GM12878 (cell line): ENCODE measurements at regions not wholly inside any gene's neighbourhood (a gene's known extent, or its start where the extent isn't known, plus 50 kb on each side); places are given as distances from the start of the nearest gene placed in this dataset.

Experiments
- ATAC-seq: fragments of 200-7000 bp; cut with Tn5 transposase; 3 replicates; pipeline ENCODE4 v1.9.1; 2020; ENCODE audit warnings: mild to moderate bottlenecking, moderate library complexity
- BruUV-seq: library from RNA; stranded (reverse); fragments of 400-500 nt; replicated peaks from 2 replicates; lab custom pipeline; 2021; lab: Mats Ljungman, UMichigan
- CTCF ChIA-PET: fragments of 300-600 bp; sonication (Branson Sonifier 250); formaldehyde crosslinking; extraction: SDS; loops from one replicate; lab custom pipeline; 2021; ENCODE audit warnings: inconsistent platforms; lab: Yijun Ruan, JAX
- POLR2A ChIA-PET: fragments of 350-600 bp; formaldehyde crosslinking; extraction: SDS; loops from one replicate; lab custom pipeline; 2021; ENCODE audit warnings: inconsistent platforms; lab: Charles Lee
- RAD21 ChIA-PET: fragments of 300-600 bp; sonication (Branson Sonifier 250); formaldehyde crosslinking; loops from one replicate; lab custom pipeline; 2023; ENCODE audit warnings: antibody characterized with exemption; ENCODE audit not compliant: unreplicated experiment; lab: Charles Lee
- SMC1A ChIA-PET: fragments of 300-600 bp; sonication (Branson Sonifier 250); formaldehyde crosslinking; loops from one replicate; lab custom pipeline; 2023; ENCODE audit not compliant: unreplicated experiment, uncharacterized antibody; lab: Charles Lee
- DNase-seq: peaks from one replicate; pipeline ENCODE4 v3.0.0-alpha.2; 2011; ENCODE audit warnings: low read depth, low spot score
- FAIRE-seq: peaks from 3 replicates; lab custom pipeline; 2011; peaks lifted over from hg19 to GRCh38; lab: Jason Lieb, UNC
- H2AFZ ChIP-seq: 2 replicates; pipeline ENCODE4 v1.6.0; 2011; ENCODE audit warnings: low read depth, low read length, control low read depth; ENCODE audit not compliant: control insufficient read depth
- H3K27ac ChIP-seq: 2 replicates; pipeline ENCODE4 v1.5.1; 2011; ENCODE audit warnings: control low read depth; ENCODE audit not compliant: control insufficient read depth, insufficient read depth
- H3K27me3 ChIP-seq, 2 experiments: replicated peaks in 1 of 2; 2 replicates each; pipeline versions ENCODE4 v1.6.0 to v1.6.1; 2011; ENCODE audit warnings: low read length in 1 of 2; ENCODE audit not compliant: control insufficient read depth in 2 of 2, insufficient read depth in 2 of 2
- H3K36me3 ChIP-seq, 2 experiments: 2 replicates each; pipeline ENCODE4 v1.5.1; 2011; ENCODE audit warnings: low read length in 1 of 2; ENCODE audit not compliant: control insufficient read depth in 2 of 2, insufficient read depth in 2 of 2
- H3K4me1 ChIP-seq: 2 replicates; pipeline ENCODE4 v1.6.1; 2011; ENCODE audit warnings: mild to moderate bottlenecking, low read length, moderate library complexity, mixed read lengths; ENCODE audit not compliant: control insufficient read depth, insufficient read depth
- H3K4me2 ChIP-seq: 2 replicates; pipeline ENCODE4 v1.6.0; 2011; ENCODE audit warnings: control low read depth; ENCODE audit not compliant: control insufficient read depth, insufficient read depth
- H3K4me3 ChIP-seq: fragments of 200-600 bp; sonication (generic); 2 replicates; pipeline ENCODE4 v1.5.1; 2016
- H3K79me2 ChIP-seq: 2 replicates; pipeline ENCODE4 v1.6.0; 2011; ENCODE audit warnings: low read length; ENCODE audit not compliant: control insufficient read depth, insufficient read depth
- H3K9ac ChIP-seq: 2 replicates; pipeline ENCODE4 v1.8.0; 2011; ENCODE audit warnings: low read length, control low read depth, mixed read lengths; ENCODE audit not compliant: control insufficient read depth, insufficient read depth
- H3K9me3 ChIP-seq: replicated peaks from 3 replicates; pipeline ENCODE4 v1.5.1; 2011; ENCODE audit warnings: mild to moderate bottlenecking, low read length; ENCODE audit not compliant: control insufficient read depth, insufficient read depth
- H4K20me1 ChIP-seq: 2 replicates; pipeline ENCODE4 v1.6.0; 2011; ENCODE audit not compliant: control insufficient read depth, insufficient read depth
- FOS ChIP-seq: IDR thresholded peaks from 3 replicates; pipeline ENCODE4 v1.6.1; 2011; ENCODE audit warnings: borderline replicate concordance; ENCODE audit not compliant: insufficient read length; ENCODE audit errors: extremely low read depth
- GATAD2B ChIP-seq: fragments of 450-650 bp; conservative IDR thresholded peaks from 2 replicates; pipeline ENCODE4 v1.6.1; 2017; ENCODE audit warnings: low read depth, mild to moderate bottlenecking, moderate library complexity
- HDAC2 ChIP-seq: fragments of 200-600 bp; sonication (generic); IDR thresholded peaks from 2 replicates; pipeline ENCODE4 v1.6.1; 2017
- MYB ChIP-seq: fragments of 150-350 bp; IDR thresholded peaks from 2 replicates; pipeline ENCODE4 v1.6.1; 2014; ENCODE audit warnings: mild to moderate bottlenecking, low read depth, low read length, borderline replicate concordance
- MYC ChIP-seq: IDR thresholded peaks from 2 replicates; pipeline ENCODE4 v1.6.1; 2011; ENCODE audit warnings: mild to moderate bottlenecking, low read length, moderate library complexity, inconsistent platforms; ENCODE audit not compliant: insufficient read depth, insufficient replicate concordance, insufficient read length, severe bottlenecking
- PAX8 ChIP-seq: fragments of 450-650 bp; IDR thresholded peaks from 2 replicates; pipeline ENCODE4 v1.6.1; 2017; ENCODE audit warnings: mild to moderate bottlenecking, moderate library complexity
- PML ChIP-seq: IDR thresholded peaks from 2 replicates; pipeline ENCODE4 v1.6.1; 2012; ENCODE audit warnings: low read length, inconsistent platforms
- ZNF274 ChIP-seq: IDR thresholded peaks from one replicate; pipeline ENCODE4 v1.8.0; 2011; ENCODE audit not compliant: insufficient read length, insufficient read depth
- WGBS: methylation state at CpG from one replicate; pipeline ENCODE4 v1.1.6; 2016; ENCODE audit warnings: low lambda C conversion rate; ENCODE audit not compliant: insufficient replicate concordance, insufficient coverage; ENCODE audit errors: missing lambda C conversion rate; 5-methylcytosine and 5-hydroxymethylcytosine counted together
- in situ Hi-C: fragments of 300-500 bp; cut with MboI; formaldehyde crosslinking; loops from 9 replicates; pipeline ENCODE4 v1.14.3; 2018; ENCODE audit warnings: mixed read lengths
- intact Hi-C: fragments of 100-400 bp; cut with micrococcal nuclease; formaldehyde crosslinking; loops from one replicate; pipeline ENCODE4 v1.14.2; 2022; ENCODE audit not compliant: unreplicated experiment
- TF ChIP-seq, protein P1 (sequence below): IDR thresholded peaks from 2 replicates; pipeline ENCODE4 v1.6.1; 2011; ENCODE audit warnings: borderline replicate concordance, low read depth, mild to moderate bottlenecking, moderate library complexity, low read length; ENCODE audit not compliant: insufficient read depth, poor library complexity, severe bottlenecking
- TF ChIP-seq, protein P2 (sequence below): fragments of 450-650 bp; IDR thresholded peaks from 2 replicates; pipeline ENCODE4 v1.6.1; 2017; ENCODE audit warnings: mild to moderate bottlenecking

DNA sequence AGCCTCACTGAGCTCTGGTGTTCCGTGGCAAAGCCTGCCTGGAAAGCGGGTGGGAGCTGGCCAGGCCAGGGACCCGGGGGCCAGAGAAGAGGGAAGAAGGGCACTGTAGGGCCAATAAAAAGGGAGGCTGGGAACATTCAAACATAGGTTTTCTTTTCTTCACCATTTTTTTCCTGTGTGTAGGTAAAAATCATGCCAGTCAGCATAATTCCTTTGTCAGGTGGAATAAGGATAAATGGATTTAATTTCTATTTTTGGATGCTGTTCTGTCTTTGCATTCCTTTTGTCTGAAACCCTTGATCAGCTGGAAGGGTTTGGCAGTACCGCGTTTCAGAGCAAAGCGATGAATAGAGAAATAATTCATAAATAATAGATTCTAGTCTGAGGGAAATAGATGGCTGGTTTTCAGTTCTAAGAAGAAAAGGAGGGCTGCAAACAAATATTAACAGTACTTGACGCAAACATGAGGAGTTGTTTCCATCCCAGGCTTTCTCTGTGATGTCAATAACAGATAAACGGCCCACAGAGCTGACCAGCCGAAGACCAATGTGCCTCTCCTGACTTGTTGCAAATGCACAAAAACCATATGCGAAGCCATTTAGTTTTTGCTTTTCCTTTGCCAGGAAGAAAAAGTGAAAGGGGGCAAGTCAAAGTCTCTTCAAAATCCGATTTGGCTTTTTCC, 384.4 kb downstream of the TSN start (continued):
- TF ChIP-seq, protein P1, sequence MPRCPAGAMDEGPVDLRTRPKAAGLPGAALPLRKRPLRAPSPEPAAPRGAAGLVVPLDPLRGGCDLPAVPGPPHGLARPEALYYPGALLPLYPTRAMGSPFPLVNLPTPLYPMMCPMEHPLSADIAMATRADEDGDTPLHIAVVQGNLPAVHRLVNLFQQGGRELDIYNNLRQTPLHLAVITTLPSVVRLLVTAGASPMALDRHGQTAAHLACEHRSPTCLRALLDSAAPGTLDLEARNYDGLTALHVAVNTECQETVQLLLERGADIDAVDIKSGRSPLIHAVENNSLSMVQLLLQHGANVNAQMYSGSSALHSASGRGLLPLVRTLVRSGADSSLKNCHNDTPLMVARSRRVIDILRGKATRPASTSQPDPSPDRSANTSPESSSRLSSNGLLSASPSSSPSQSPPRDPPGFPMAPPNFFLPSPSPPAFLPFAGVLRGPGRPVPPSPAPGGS = no peak
- TF ChIP-seq GATAD2B (no peak), PML (no peak), PAX8 (no peak), FOS (no peak)
- TF ChIP-seq, protein P2, sequence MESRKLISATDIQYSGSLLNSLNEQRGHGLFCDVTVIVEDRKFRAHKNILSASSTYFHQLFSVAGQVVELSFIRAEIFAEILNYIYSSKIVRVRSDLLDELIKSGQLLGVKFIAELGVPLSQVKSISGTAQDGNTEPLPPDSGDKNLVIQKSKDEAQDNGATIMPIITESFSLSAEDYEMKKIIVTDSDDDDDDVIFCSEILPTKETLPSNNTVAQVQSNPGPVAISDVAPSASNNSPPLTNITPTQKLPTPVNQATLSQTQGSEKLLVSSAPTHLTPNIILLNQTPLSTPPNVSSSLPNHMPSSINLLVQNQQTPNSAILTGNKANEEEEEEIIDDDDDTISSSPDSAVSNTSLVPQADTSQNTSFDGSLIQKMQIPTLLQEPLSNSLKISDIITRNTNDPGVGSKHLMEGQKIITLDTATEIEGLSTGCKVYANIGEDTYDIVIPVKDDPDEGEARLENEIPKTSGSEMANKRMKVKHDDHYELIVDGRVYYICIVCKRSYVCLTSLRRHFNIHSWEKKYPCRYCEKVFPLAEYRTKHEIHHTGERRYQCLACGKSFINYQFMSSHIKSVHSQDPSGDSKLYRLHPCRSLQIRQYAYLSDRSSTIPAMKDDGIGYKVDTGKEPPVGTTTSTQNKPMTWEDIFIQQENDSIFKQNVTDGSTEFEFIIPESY = no peak

DNA sequence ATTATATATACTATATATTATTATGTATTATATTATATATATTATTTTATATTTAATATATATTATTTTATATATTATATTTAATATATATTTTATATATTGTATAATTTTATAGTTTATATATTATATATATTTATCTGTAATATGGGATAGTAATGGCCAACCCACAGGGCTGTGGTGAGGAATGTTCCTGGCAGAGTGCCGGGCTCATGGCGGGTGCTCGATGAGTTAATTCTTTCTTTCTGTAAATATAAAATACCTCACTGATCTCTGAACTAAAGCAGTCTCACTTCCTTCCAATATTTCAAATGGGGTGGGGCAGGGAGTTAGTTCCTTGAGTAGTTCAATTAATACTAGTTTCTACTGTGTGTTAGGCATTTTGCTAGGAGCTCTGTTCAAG, 389.4 kb downstream of the TSN start:
- DNase-seq (no peak), FAIRE-seq (no peak)
- ChIA-PET POLR2A (no interaction called here), SMC1A (interaction anchor here (0.9 kb wide), 1 partner anchor 167 kb away, joined by 3 read pairs; no protein-coding TSS in a partner anchor)
- no peak overlapping the region for H3K27ac ChIP-seq
- H3K27me3 ChIP-seq = no peaks in the 10 kb centered on the region
- no peak overlapping the region for H2AFZ ChIP-seq
- H3K9ac ChIP-seq = no peak overlapping the region
- TF ChIP-seq, protein P2 = no peak
- no peak for TF ChIP-seq HDAC2
- no peak for TF ChIP-seq MYB
- TF ChIP-seq ZNF274 = no peak
- no peak for TF ChIP-seq MYC
- TF ChIP-seq, all 136 proteins: peak for 0
- WGBS = 81% methylated on average over 3 of the region's 3 CpGs
- Histone ChIP-seq H3K79me2 (no peaks in the 10 kb centered on the region), H3K4me1 (no peaks in the 10 kb centered on the region), H3K4me3 (no peak overlapping the region), H3K36me3 (no peaks in the 10 kb centered on the region), H4K20me1 (no peaks in the 10 kb centered on the region), H3K4me2 (no peak overlapping the region), H3K9me3 (no peaks in the 10 kb centered on the region)
- intact Hi-C loops = no loop called here
- in situ Hi-C loops = no loop called here
- ATAC-seq = no peak
- CTCF ChIA-PET = interaction anchor here (0.6 to 1.3 kb wide), 4 partner anchors 8 to 39 kb away, joined by 3 to 4 read pairs (median 3); no protein-coding TSS in a partner anchor
- BruUV-seq = no TSS peak
- RAD21 ChIA-PET = no interaction called here
